ENCODE measurements at regions not wholly inside any gene's neighbourhood (a gene's known extent, or its start where the extent isn't known, plus 50 kb on each side); places are given as distances from the start of the nearest gene placed in this dataset.

DNA sequence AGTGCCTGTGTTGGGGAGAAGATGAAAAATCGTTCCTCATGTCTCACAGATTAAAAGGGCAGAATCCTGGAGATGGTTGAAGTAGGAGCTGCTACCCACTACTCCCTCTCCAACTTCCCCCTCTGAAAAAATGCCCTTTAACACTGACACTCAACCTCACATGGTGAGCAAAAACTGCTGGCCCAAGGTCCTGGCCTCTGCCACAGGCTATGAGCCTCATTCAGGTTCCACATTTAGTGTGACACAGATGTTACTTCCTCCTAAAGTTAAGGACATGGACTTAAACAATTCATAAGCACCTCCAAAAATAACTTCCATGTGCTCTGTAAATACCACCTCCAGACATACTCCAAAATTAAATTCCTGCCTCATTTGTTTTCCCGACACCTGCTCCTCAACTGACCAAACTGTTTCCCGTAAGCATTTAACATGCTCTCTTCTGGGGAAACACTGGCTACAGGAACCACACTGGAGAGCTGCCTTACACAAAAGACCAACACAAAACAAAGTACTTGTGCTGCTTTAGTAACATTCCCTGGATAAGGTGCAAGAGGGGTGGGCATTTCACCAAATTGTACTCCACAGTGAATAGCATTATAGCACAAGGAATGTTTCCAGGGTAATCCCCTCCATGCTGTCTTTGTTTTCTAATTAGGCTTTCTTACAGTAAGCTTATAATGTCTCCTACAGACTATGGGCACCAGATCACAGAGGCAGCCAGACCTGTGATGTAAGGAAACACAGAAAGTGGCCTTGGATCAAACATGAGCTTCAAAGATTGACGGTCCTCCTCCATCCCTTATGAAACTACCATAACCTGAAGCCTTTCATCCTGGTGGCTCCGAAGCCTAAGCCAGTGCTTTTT, 57.0 kb downstream of the PHLDA1 start:
- no peak for DNase-seq

DNA sequence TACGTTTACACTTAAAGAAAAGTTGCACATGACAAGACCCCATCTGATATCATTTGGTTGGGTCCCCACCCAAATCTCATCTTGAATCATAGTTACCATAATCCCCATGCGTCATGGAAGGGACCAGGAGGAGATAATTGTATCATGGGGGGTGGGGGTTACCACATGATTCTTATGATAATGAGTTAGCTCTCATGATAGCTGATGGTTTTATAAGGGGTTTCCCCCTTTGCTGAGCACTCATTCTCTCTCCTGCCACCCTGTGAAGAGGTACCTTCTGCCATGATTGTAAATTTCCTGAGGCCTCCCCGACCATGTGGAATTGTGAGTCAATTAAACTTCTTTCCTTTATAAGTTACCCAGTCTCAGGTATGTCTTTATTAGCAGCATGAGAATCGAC, 60.3 kb downstream of the PHLDA1 start:
- DNase-seq = no peak

DNA sequence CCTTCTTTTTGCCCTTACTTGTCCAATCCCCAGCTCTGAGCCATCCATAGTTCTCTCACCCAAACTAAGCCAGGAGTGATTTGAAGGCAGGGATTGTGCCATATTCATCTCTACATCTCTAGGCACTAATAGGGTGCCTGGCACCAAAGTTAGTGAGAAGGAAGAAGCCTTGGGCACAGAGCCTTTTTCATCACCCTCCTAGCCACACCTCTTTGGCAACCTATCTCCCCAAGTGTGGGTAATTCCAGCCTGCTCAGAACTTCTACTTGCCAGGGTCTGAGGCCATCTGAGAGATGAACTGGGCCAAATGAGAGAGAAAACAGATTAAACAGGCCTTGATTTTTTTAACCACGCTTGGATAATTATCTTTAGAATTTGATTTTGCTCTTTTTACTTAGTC, 61.3 kb downstream of the PHLDA1 start:
- DNase-seq = no peak

DNA sequence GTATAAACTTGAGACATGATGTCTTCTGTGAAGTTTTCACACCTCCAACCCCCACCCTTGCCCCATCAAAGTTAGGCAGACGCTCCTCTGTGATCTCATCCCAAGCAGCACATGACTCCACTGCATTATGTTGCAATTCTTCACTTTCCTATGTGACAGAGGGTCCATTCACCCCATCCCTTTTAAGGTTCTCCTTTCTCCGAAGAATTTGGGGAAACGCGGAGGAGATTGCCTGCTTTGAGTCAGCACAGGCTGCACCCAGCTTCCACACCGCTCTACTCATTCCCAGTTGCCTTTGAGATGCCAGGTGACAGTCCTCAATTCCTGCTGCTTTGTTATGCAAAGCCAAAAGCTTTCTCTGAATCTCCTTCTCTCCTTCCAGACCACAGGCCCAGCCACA, 61.8 kb downstream of the PHLDA1 start:
- no peak for DNase-seq

DNA sequence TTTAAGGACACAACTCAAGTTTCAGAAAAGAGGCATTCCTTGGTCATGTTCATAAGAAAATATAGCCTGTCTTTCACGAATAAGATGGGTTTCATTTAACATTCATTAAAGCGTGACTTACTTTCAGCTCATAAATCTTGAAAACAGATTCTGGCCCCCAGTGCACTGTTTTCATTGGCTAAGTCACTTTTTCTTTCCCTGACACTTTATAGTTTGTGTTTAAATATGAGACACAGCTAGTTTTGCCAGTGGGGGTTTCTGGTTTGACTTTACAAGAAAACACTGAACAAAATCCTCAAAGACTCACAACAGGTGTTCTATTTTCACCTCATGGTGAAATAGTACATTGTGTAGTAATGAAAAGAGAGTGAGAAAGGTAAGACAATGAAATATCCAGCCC, 65.9 kb downstream of the PHLDA1 start:
- DNase-seq = no peak

DNA sequence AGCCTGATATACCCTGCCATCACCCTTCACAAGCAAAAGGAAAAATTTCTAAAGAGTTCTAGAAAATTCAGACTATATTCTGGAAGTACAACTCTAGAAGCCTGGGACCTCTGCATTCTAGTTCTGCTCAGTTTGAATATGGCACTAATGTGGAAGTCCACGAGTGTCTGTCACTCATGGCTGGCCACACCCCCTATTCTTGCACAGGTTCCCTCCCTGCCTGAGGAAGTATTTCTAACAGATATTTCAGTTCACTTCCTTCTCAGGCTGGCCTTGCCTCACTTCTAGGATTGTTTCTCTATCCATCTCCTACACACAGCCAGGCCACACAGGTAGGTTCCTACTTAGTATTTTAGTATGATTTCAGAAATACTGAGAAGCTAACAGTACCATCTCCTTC, 67.4 kb downstream of the PHLDA1 start:
- no peak for DNase-seq

DNA sequence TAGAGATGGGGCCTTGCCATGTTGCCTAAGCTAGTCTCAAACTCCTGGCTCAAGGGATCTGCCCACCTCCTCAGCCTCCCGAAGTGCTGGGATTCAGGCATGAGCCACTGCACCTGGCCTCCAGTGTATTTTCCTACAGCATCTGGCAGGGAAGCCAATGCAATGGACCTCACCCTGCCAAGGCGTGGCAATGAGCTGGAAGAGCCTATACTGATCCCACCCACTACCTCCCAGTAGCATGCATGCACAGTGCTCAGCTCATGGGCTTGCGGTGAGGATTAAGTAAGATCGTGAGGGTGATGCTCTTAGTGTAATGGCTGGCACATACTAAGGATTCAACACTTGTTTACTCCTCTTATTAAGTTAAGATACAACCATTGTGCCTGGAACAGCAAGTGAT, 69.7 kb downstream of the PHLDA1 start:
- DNase-seq = no peak

DNA sequence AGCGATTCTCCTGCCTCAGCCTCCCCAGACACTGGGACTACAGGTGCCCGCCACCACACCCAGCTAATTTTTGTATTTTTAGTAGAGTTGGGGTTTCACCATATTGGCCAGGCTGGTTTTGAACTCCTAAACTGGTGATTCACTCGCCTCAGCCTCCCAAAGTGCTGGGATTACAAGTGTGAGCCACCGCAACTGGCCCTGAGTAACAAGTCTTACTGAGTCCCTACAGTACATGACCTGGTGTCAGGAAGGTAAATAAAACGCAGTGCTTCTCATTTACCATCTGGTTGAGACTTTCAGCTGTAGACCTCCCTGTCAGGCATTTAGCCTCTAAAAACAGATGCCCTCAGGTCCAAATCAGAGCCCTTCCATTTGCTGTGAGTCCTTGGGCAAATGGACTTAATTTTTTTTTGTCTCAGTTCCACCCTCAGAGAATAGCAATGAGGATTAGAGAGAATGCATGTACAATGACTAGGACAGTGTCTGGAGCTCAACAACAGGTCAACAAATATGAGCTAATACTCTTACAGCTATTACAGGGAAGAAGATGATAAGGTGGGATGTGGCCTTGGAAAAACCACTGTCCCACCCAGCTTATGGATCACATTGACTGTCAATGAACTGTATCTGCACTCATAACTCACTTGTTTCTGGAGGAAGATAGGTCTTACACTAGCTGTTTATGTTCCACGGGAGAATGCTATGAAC, 70.5 kb downstream of the PHLDA1 start:
- DNase-seq = no peak

DNA sequence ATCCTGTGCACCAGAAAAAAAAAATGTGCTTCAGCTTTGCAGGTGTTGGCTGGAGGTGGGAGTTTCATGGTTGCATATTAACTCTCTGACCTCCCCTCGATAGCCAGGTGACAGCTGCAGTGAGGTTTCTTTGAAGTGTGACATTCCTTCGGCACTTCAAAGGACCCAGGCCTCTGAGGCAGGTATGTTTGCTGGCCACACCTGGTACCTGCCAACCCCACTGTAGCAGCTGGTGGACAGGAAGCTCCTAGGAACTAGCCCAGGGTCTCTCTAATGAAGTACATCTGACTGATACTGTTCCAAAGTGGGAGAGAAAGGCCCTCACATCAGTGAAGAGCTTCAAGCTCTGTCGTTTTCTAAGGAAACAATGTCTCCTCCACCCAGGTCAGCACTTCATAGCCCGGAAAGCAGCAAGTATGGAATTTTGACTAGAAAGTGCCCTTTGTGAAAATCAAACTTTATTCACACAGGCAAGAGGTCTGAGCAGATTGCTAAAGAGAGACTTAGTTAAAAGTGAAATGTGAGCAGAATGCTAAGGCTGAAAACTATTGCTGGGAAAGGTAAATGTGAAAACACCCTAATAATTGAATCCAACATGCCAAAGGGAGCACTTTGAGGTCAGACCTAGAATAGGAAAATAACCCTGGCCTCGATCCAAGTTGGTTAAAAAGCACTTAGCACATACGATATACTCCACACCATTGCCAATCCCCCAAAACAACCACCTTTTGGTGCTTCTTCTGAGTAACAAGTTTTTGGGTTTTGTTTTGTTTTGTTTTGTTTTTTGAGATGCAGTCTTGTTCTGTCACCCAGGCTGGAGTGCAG, 71.3 kb downstream of the PHLDA1 start:
- no peak for DNase-seq

DNA sequence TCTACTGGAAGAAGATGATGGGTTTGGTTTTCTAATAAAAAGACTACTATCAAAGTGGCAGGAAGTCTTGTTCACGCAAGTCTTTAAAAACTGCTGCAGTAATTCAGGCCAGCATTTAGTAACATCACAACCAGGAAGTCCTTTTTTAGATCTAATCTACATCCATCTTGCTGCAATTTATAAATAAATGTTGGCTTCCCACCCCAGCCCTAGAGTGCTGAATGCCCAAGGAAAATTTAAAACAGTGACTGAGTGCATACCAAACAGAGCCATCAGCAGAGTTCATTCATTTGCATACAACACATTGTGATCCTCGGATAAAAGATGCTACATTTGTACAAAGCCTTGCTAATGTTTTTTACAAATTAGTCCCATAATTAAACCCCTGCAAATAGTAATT, 72.1 kb downstream of the PHLDA1 start:
- no peak for DNase-seq

DNA sequence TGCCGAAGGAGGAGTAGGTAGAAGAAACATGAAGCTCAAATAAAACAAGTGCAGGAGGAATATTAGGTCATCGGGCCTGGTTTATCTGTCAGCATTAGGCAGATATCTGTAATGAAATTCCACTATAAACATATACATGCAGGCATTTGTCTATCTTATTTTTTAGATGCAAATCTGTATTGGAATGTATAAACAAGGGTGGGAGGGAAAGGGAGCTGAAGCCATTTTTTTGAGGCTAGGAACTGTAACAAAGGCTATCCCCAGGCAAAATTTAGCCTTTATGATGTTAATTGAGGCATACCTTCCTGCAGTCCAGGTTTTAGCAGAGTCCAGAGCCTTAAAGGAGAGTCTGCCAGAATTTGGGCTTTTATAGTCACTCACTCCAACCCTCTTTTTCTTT, 72.5 kb downstream of the PHLDA1 start:
- DNase-seq = no peak

DNA sequence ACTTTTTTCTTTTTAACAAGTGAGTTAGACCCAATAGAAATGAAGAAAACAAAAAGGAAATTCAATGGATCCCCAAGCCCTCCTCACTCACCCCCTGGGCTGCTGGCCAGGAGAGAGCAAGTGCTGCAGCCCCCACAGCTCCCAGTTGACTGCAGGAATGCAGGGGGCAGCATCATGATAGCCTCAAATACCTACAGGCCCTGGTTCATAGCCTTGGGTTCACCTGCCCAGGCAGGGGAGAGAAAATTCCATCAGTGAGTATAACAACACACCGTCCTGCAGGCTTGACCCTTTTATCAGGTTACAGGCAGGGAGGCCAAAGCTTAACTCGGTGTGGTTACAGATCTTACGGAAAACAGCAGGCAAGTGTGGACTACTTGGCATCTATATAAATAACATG, 76.3 kb downstream of the PHLDA1 start:
- no peak for DNase-seq

DNA sequence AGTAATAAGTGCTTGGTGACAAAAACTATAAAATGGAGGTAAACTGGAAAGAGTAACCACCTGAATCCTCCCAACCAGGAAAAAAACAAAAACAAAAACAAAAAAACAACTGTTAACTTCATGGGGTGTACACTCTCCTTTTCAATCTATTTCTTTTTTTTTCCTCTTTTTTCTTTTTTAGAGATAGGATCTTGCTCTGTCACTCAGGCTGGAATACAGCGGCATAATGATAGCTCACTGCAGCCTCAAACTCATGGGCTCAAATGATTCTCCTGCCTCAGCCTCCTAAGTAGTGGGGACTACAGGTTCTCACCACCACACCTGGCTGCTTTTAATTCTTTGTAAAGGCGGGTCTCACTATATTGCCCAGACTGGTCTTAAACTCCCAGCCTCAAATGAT, 76.8 kb downstream of the PHLDA1 start:
- no peak for DNase-seq

DNA sequence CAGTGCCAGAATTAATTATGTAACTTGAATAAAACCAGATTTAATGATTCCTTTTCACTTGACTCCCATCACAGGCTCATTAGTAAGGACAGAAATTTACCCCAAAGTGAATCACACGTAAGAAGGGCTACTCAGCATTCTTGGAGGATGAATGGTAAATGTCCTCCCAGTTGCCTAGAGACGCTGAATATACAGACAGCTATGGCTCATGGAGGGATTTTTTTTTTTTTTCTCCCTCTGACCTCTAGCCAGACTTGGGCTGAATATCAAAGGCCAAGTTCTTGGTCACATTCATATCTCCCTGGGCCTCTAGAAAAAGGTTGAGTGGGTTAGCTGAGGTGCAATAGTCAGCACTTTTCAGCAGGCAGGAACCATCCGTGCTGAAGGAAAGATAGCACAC, 77.5 kb downstream of the PHLDA1 start:
- DNase-seq = no peak

DNA sequence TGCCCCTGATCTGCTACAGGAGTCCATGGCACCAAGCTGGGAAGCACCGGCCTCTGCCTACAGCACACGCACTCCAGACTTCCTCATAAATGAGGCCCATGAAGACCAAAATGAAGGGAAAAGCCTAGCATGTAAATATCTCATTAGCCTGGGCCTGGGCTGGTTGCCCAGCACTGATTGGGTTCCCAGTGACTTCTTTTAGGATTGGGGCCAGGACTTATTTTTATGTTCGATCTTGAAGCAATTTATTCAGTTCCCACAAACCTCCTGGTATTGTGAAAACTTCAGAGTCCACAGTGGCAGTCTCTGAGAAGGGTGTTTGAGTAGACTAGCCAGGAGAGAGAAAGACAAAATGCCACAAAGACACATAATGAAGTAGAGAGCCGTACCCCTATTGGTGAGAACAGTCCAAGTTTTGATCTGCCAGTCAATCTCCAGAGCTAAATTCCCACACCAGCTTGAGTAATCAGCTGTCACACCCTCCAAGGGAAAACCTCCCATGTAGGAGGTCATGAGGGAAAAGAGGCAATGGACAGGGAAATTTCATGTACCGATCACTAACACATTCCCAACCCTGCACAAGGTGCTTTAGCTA, 78.2 kb downstream of the PHLDA1 start:
- DNase-seq = no peak

DNA sequence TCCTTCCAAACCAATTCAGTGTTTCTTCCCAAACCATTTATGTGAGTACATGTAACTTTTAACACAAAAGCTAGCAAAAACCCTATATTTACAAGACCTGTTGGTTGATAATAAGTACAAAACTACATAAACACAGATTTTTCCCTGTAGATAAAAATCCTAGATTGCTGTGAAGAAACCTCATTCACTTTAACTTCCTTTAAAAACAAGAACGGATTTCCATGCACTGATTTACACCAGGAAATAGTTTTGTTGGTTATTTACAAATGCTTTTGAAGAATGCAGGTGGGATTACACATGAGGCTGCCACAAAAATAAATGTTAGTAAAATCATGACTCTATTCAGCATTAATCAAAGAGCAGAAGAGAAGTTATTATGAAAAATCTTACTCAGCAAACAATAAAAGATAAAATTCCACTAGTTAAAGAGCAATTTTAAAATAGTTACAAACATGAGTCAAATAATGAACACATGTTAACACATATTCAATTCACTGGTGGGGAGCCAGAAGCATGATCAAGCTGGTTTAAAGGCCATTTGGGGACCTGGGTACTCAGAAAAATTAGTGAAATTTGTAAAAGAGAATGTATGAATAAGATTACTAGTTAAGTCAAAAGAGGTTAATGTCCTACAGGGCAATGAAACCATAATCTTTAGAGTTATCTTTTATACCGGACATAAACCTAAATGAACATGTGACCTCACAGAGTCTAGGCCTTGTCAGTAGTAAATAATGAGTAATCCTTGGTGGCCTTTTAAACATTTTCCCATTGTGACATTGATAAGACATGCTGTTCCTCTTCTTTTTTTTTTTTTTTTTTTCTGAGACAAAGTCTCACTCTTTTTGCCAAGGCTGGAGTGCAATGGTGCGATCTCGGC, 79.9 kb downstream of the PHLDA1 start:
- no peak for DNase-seq

DNA sequence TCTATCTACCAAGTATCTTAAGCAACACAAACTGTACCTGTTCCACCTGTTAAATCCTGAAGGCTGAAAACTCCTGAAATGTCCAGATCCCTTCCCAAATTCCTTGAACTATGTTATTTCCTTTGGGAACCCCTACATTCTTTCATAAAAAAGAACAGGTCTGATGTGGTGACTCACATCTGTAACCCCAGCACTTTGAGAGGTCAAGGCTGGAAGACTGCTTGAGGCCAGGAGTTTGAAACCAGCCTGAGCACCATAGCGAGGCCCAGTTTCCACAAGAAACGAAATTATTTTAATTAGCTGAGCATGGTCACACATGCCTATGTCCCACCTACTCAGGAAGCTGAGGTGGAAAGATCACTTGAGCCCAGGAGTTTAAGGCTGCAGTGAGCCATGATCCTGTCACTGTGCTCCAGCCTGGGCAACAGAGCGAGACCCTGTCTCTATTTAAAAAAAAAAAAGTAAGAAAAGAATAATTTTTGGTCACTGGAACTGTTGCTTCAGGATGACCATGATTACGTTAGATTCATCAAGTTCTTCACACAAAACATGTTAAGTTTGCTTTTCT, 84.3 kb downstream of the PHLDA1 start:
- no peak for DNase-seq

DNA sequence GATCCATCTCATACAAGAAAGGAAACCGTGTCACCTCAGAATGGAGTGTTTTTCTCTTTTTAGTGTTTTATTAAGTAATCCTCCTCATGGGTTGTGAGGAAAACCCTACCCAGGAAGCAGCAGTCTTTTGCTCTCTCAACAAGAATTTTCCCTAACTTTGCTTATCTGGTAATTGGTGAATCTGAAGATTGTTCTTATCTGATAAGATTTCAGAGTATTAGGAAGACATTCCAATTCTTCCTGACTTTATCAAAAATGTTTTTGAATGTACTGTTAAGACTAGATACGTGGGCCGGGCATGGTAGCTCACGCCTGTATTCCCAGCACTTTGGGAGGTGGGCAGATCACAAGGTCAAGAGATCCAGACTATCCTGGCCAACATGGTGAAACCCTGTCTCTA, 86.0 kb downstream of the PHLDA1 start:
- no peak for DNase-seq

DNA sequence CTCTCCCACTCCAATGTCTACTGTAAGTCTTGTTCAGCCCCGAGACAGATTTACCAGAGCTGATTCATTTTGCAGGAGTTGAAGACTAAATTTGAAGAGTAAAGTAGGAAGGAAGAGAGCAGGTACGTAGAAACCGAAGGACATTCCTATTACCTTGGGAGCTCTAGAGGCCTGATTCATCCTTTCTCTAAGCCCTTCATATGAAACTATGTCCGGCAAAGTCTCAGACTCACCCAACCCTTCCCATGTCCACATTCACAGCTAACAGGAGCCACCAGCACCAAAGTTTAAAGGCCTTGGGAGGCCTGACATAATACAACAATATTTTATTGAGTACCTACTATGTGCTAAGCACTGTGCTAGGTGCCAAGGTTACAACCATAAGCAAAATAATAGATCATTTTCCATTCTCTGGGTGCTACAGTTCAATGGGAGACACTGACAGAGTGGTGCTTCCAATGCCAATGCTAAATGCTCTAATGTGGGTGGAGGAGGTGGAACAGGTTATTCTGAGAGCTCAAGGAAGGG, 86.6 kb downstream of the PHLDA1 start:
- no peak for DNase-seq

DNA sequence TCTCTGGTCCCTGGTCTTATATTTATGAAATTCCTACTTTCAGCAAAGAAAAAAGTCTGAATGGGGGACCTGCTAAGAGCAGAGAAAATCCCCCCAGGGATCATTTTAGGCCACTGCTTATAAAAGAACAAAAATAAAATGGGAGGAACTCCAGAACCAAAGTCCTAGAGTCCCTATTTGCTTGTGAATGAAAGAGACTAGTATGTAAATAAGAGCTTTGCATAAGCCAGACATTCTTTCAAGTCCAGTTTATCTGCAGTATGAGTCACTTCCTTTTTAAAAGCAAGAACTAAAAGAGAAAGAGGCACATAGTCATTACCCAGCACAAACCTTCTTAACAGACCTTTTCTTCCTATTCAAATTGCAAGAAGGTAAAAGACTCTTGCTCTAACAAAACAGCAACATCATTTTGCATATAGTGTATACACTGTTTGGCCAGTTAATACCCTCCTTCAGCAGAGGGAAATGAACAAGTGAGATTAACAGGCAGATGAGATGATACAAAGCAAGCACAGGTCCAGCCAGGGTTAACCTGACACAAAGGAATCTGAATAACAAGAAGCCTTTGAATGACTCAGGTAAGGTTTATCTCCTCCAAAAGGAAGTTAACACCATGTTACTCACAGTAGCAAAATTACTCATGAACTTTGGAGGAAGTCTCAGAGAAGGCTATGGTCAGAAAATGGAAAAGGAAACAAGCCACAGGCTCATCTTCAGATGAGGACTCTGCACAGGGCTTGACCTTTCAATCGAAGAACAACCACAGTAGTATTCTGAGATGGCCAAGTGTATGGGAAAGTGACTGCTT, 87.3 kb downstream of the PHLDA1 start:
- no peak for DNase-seq

Data from right kidney (tissue), 1 donor.